HEK293T (cell line): ENCODE measurements at regions not wholly inside any gene's neighbourhood (a gene's known extent, or its start where the extent isn't known, plus 50 kb on each side); places are given as distances from the start of the nearest gene placed in this dataset.

Experiments
- BHLHE40 ChIP-seq: fragments of 450-650 bp; IDR thresholded peaks from 2 replicates; pipeline ENCODE4 v1.6.1; 2016; ENCODE audit warnings: mild to moderate bottlenecking, moderate library complexity, borderline replicate concordance
- CTBP1 ChIP-seq: fragments of 450-650 bp; IDR thresholded peaks from 2 replicates; pipeline ENCODE4 v1.6.1; 2016; ENCODE audit warnings: borderline replicate concordance
- FOXA1 ChIP-seq: fragments of 450-650 bp; IDR thresholded peaks from 2 replicates; pipeline ENCODE4 v1.6.1; 2016; ENCODE audit warnings: mild to moderate bottlenecking
- FOXK2 ChIP-seq: fragments of 450-650 bp; IDR thresholded peaks from 2 replicates; pipeline ENCODE4 v1.6.1; 2016; ENCODE audit warnings: mild to moderate bottlenecking
- HDGF ChIP-seq: fragments of 450-650 bp; IDR thresholded peaks from 2 replicates; pipeline ENCODE4 v1.6.1; 2017; ENCODE audit warnings: antibody characterized with exemption, borderline replicate concordance
- L3MBTL2 ChIP-seq: fragments of 450-650 bp; conservative IDR thresholded peaks from 2 replicates; pipeline ENCODE4 v1.6.1; 2016; ENCODE audit warnings: mild to moderate bottlenecking
- LEF1 ChIP-seq: fragments of 450-650 bp; IDR thresholded peaks from 2 replicates; pipeline ENCODE4 v1.6.1; 2017; ENCODE audit warnings: mild to moderate bottlenecking, borderline replicate concordance
- NFRKB ChIP-seq: fragments of 450-650 bp; IDR thresholded peaks from 2 replicates; pipeline ENCODE4 v1.6.1; 2016; ENCODE audit warnings: mild to moderate bottlenecking, moderate library complexity
- SP1 ChIP-seq: fragments of 450-650 bp; IDR thresholded peaks from 2 replicates; pipeline ENCODE4 v1.6.1; 2017
- TF ChIP-seq, protein P1 (sequence below): fragments of 450-650 bp; IDR thresholded peaks from 2 replicates; pipeline ENCODE4 v1.6.1; 2016

DNA sequence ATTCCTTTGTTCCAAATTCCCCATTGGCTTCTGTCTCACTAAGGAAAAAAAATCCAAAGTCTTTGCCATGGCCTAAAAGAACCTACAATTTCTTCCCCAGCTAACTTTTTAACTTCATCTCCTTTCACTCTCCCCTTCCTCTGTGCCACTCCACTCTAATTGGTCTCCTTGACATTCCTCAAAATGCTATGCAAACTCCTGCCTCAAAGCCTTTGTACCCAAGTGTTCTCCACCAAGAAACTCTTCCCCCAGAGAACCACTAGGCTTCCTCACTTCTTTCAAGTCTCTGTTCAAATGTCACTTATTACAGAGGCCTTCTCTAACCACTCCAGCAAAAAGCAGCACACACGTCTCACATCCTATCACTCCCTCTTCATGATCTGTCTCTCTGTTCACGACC, 91.6 kb upstream of the NR4A3 start:
- TF ChIP-seq, protein P1, sequence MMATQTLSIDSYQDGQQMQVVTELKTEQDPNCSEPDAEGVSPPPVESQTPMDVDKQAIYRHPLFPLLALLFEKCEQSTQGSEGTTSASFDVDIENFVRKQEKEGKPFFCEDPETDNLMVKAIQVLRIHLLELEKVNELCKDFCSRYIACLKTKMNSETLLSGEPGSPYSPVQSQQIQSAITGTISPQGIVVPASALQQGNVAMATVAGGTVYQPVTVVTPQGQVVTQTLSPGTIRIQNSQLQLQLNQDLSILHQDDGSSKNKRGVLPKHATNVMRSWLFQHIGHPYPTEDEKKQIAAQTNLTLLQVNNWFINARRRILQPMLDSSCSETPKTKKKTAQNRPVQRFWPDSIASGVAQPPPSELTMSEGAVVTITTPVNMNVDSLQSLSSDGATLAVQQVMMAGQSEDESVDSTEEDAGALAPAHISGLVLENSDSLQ, result no peak
- TF ChIP-seq CTBP1 (no peak), FOXK2 (no peak), L3MBTL2 (no peak), FOXA1 (no peak), BHLHE40 (no peak), NFRKB (no peak), LEF1 (no peak), SP1 (no peak), HDGF (no peak)
